ENCODE measurements at regions not wholly inside any gene's neighbourhood (a gene's known extent, or its start where the extent isn't known, plus 50 kb on each side); places are given as distances from the start of the nearest gene placed in this dataset.

DNA sequence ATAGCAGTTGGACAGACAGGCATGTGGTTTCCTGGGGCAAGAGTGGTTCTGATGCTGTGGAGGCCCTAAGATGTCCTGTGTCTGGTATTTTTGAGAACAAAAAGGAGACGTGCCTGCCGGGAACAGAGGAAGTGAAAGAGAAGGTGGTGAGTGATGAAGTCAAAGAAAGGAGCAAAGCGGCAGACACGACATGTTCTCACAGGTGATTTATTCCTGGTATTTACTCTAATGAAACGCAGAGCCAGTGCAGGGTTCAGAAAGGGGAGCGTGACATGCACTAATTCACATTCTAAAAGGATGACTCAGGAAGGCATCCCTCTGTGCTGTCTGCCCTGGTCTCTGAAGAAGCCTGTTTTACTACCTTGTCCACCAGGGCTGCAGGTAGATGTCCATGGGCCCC lies 211.0 kb downstream of the KCNE4 start:
- no peaks in the 10 kb centered on the region for H3K79me2 ChIP-seq (ENCODE audit: control insufficient read depth, insufficient read depth, low read length)
- intact Hi-C loops (cut with micrococcal nuclease; ENCODE audit: unreplicated experiment), result no loop called here
- POLR2A ChIA-PET, result no interaction called here
- H3K36me3 ChIP-seq (ENCODE audit: control insufficient read depth in 2 of 2, insufficient read depth in 2 of 2, low read length in 1 of 2), result no peaks in the 10 kb centered on the region
- CTCF ChIA-PET, result no interaction called here
- no peaks in the 10 kb centered on the region for H4K20me1 ChIP-seq (ENCODE audit: control insufficient read depth, insufficient read depth)
- H3K4me3 ChIP-seq, result no peak overlapping the region
- no peaks in the 10 kb centered on the region; the same call in 2 of the 3 replicates for H3K9me3 ChIP-seq (replicated peaks; ENCODE audit: control insufficient read depth, insufficient read depth, low read length)
- WGBS (ENCODE audit: insufficient coverage, insufficient replicate concordance, low lambda C conversion rate, missing lambda C conversion rate), result 1% methylated on average over 6 of the region's 6 CpGs
- H3K27ac ChIP-seq (ENCODE audit: control insufficient read depth, insufficient read depth), result no peak overlapping the region
- in situ Hi-C loops (cut with MboI), result no loop called here
- no peak for TF ChIP-seq SMARCA5 (IDR thresholded peaks at IDR 0.05)
- no peak for TF ChIP-seq YBX1 (IDR thresholded peaks at IDR 0.05)
- peak; percentile 59; the same call in 1 of the 2 replicates for TF ChIP-seq SPI1 (IDR thresholded peaks at IDR 0.05; ENCODE audit: borderline replicate concordance, insufficient read depth, low read depth, low read length)
- no peak for TF ChIP-seq CHD4 (IDR thresholded peaks at IDR 0.05)
- no peak for TF ChIP-seq JUNB (IDR thresholded peaks at IDR 0.05)
- DNase-seq (ENCODE audit: low read depth, low spot score) (no peak), FAIRE-seq (no peak), ATAC-seq (no peak; the same call in 1 of the 3 replicates)
- H3K27me3 ChIP-seq (replicated peaks in 1 of 2; ENCODE audit: control insufficient read depth in 2 of 2, insufficient read depth in 2 of 2, low read length in 1 of 2), result no peaks in the 10 kb centered on the region
- no peaks in the 10 kb centered on the region for H3K4me1 ChIP-seq (ENCODE audit: control insufficient read depth, insufficient read depth, low read length)
- no peak overlapping the region for H2AFZ ChIP-seq (ENCODE audit: control insufficient read depth, low read depth, low read length)
- H3K4me2 ChIP-seq (ENCODE audit: control insufficient read depth, insufficient read depth), result no peak overlapping the region
- H3K9ac ChIP-seq (ENCODE audit: control insufficient read depth, insufficient read depth, low read length), result no peak overlapping the region
- RAD21 ChIA-PET (ENCODE audit: unreplicated experiment), result no interaction called here
- BruUV-seq (replicated peaks), result no TSS peak
- SMC1A ChIA-PET (ENCODE audit: uncharacterized antibody, unreplicated experiment), result no interaction called here

DNA sequence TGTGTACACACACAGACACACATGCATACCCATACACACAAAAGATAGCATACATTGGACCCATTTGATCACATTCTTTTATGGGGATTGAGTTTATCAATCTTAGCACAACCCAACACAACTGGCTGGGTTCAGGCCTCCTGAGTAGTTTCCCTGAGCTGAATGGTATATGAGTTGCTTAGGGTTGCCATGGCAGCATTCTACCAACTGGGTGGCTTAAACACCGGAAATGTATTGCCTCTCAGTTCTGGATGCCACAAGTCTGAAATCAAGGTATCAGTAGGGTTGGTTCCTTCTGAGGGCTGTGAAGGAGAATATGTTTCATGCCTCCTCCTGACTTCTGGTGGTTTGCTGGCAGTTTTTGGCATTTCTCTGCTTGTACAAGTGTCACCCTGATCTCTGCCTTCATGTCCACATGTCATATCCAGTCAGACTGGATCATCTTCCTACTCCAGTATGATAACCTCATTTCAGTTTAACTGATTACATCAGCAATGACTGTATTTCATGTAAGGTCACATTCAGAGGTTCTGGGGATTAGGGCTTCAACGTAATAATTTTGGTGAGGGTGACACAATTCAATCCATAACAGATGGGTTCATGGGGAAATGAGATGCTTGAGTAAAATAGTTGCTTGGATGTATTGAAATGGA lies 212.7 kb downstream of the KCNE4 start:
- 35% methylated on average over 2 of the region's 2 CpGs for WGBS (ENCODE audit: insufficient coverage, insufficient replicate concordance, low lambda C conversion rate, missing lambda C conversion rate)
- Histone ChIP-seq H3K4me2 (ENCODE audit: control insufficient read depth, insufficient read depth) (no peak overlapping the region), H3K4me1 (ENCODE audit: control insufficient read depth, insufficient read depth, low read length) (no peaks in the 10 kb centered on the region), H2AFZ (ENCODE audit: control insufficient read depth, low read depth, low read length) (no peak overlapping the region), H3K9me3 (replicated peaks; ENCODE audit: control insufficient read depth, insufficient read depth, low read length) (no peaks in the 10 kb centered on the region; the same call in 2 of the 3 replicates), H3K9ac (ENCODE audit: control insufficient read depth, insufficient read depth, low read length) (no peak overlapping the region), H3K36me3 (ENCODE audit: control insufficient read depth in 2 of 2, insufficient read depth in 2 of 2, low read length in 1 of 2) (no peaks in the 10 kb centered on the region), H3K27me3 (replicated peaks in 1 of 2; ENCODE audit: control insufficient read depth in 2 of 2, insufficient read depth in 2 of 2, low read length in 1 of 2) (no peaks in the 10 kb centered on the region), H3K79me2 (ENCODE audit: control insufficient read depth, insufficient read depth, low read length) (no peaks in the 10 kb centered on the region), H4K20me1 (ENCODE audit: control insufficient read depth, insufficient read depth) (no peaks in the 10 kb centered on the region), H3K27ac (ENCODE audit: control insufficient read depth, insufficient read depth) (no peak overlapping the region), H3K4me3 (no peak overlapping the region)
- intact Hi-C loops (cut with micrococcal nuclease; ENCODE audit: unreplicated experiment) (no loop called here), in situ Hi-C loops (cut with MboI) (no loop called here)
- ATAC-seq, result peak; percentile 58
- ChIA-PET RAD21 (ENCODE audit: unreplicated experiment) (no interaction called here), POLR2A (no interaction called here), CTCF (no interaction called here), SMC1A (ENCODE audit: uncharacterized antibody, unreplicated experiment) (interaction anchor here (0.6 kb wide), 1 partner anchor 21 kb away, joined by 3 read pairs; no protein-coding TSS in a partner anchor)
- no peak for TF ChIP-seq MEF2A (IDR thresholded peaks at IDR 0.05; ENCODE audit: insufficient read depth, low read depth, low read length)
- 0 out of 2 replicates have a peak, but pooled peaks have one; percentile 40 for TF ChIP-seq RFX5 (IDR thresholded peaks at IDR 0.05; ENCODE audit: low read depth, low read length)
- DNase-seq (ENCODE audit: low read depth, low spot score), result no peak
- no TSS peak for BruUV-seq (replicated peaks)
- no peak for FAIRE-seq

Data from GM12878 (cell line).